Progenitor cell of endocrine pancreas (in vitro differentiated cells): ENCODE measurements at regions not wholly inside any gene's neighbourhood (a gene's known extent, or its start where the extent isn't known, plus 50 kb on each side); places are given as distances from the start of the nearest gene placed in this dataset.

Experiments
- DNase-seq: peaks from one replicate; pipeline ENCODE4 v3.0.0; 2021; ENCODE audit warnings: low spot score; ENCODE audit not compliant: unreplicated experiment
- H3K27ac Mint-ChIP-seq: 2 replicates; pipeline ENCODE4 v1.8.0; 2021; ENCODE audit warnings: mild to moderate bottlenecking, moderate library complexity, mixed read lengths
- H3K27me3 Mint-ChIP-seq: 2 replicates; pipeline ENCODE4 v1.8.0; 2021; ENCODE audit warnings: mixed read lengths
- H3K36me3 Mint-ChIP-seq: 2 replicates; pipeline ENCODE4 v1.8.0; 2022; ENCODE audit warnings: mixed read lengths; ENCODE audit not compliant: insufficient read depth
- H3K4me1 Mint-ChIP-seq: 2 replicates; pipeline ENCODE4 v1.8.0; 2021; ENCODE audit warnings: low read depth, mixed read lengths
- H3K4me3 Mint-ChIP-seq: 2 replicates; pipeline ENCODE4 v1.8.0; 2021; ENCODE audit warnings: low read depth, mild to moderate bottlenecking, moderate library complexity, mixed read lengths
- H3K9me3 Mint-ChIP-seq: 2 replicates; pipeline ENCODE4 v1.8.0; 2021; ENCODE audit warnings: low read depth, mixed read lengths
- CTCF ChIP-seq: fragments of 200-600 bp; sonication (generic); IDR thresholded peaks from one replicate; pipeline ENCODE4 v1.5.0; 2021; ENCODE audit warnings: antibody characterized with exemption, mild to moderate bottlenecking; ENCODE audit not compliant: unreplicated experiment

GRCh38 chr6:137371634-137372016 is 122.6 kb downstream of the OLIG3 start:
- Mint-ChIP-seq H3K4me3 (no peak overlapping the region), H3K9me3 (no peaks in the 10 kb centered on the region), H3K36me3 (no peaks in the 10 kb centered on the region), H3K27ac (no peak overlapping the region), H3K4me1 (no peaks in the 10 kb centered on the region), H3K27me3 (peaks cover 6% of the 10 kb centered on the region)
- no peak for DNase-seq
- no peak for TF ChIP-seq CTCF

GRCh38 chr6:137370871-137371633 is 123.1 kb downstream of the OLIG3 start:
- no peak for DNase-seq
- Mint-ChIP-seq H3K27me3 (peaks cover 6% of the 10 kb centered on the region), H3K9me3 (no peaks in the 10 kb centered on the region), H3K4me3 (no peak overlapping the region), H3K27ac (peak overlapping the region; percentile 18), H3K36me3 (no peaks in the 10 kb centered on the region), H3K4me1 (no peaks in the 10 kb centered on the region)
- TF ChIP-seq CTCF = no peak

DNA sequence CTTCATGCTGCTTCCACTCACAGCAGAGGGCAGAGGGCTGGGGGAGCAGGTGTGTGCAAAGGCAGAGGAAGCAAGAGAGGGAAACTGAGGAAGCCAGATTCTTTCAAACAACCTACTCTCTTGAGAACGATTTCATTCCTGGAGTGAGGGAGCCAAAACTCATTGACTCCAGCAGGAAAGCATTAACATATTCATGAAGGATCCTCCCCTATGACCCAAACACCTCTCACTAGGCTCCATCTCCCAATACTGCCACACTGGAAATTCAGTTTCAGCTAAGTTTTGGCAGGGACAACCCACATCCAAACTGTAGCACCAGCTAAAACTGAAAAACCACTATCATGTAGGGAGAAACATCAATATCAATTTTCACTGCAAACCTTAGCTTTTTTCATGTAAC is 125.1 kb downstream of the OLIG3 start:
- H3K36me3 Mint-ChIP-seq = no peaks in the 10 kb centered on the region
- TF ChIP-seq CTCF = no peak
- H3K27me3 Mint-ChIP-seq = peaks cover 6% of the 10 kb centered on the region
- no peaks in the 10 kb centered on the region for H3K9me3 Mint-ChIP-seq
- DNase-seq = no peak
- H3K27ac Mint-ChIP-seq = no peak overlapping the region
- H3K4me3 Mint-ChIP-seq = no peak overlapping the region
- H3K4me1 Mint-ChIP-seq = peaks cover 3% of the 10 kb centered on the region

- Mint-ChIP-seq H3K9me3 (no peaks in the 10 kb centered on the region), H3K27me3 (peaks cover 6% of the 10 kb centered on the region), H3K36me3 (no peaks in the 10 kb centered on the region), H3K27ac (no peak overlapping the region), H3K4me3 (no peak overlapping the region), H3K4me1 (peaks cover 3% of the 10 kb centered on the region)
- TF ChIP-seq CTCF = no peak
- DNase-seq = no peak
These were observed 128.3 kb downstream of the OLIG3 start for GRCh38 chr6:137365707-137366437.

DNA sequence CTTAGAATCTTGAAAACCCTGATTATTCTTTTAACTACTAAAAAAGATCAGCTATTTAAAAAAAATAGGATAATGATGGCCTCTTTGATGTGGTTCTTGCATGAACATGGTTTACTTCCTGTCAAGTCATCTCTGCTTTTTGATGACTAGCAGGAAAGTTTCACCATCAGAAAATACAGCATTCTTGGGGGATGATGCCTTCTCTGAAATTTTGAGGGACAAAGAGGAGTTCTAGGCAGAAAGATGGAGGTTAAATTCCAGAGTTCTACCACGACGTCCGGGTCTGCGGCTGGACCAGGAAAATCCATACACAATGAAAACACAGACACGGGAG is 130.4 kb downstream of the OLIG3 start:
- H3K4me3 Mint-ChIP-seq = no peak overlapping the region
- no peaks in the 10 kb centered on the region for H3K9me3 Mint-ChIP-seq
- H3K27me3 Mint-ChIP-seq = peaks cover under 1% of the 10 kb centered on the region
- H3K4me1 Mint-ChIP-seq = peaks cover 3% of the 10 kb centered on the region
- no peaks in the 10 kb centered on the region for H3K36me3 Mint-ChIP-seq
- TF ChIP-seq CTCF = no peak
- no peak overlapping the region for H3K27ac Mint-ChIP-seq
- no peak for DNase-seq
